ENCODE measurements at regions not wholly inside any gene's neighbourhood (a gene's known extent, or its start where the extent isn't known, plus 50 kb on each side); places are given as distances from the start of the nearest gene placed in this dataset.
"Not testable (repeated sequence)": the region's sequence is repeated elsewhere in the genome, so short reads cannot be mapped to it uniquely, and the experiment has no call there.

DNA sequence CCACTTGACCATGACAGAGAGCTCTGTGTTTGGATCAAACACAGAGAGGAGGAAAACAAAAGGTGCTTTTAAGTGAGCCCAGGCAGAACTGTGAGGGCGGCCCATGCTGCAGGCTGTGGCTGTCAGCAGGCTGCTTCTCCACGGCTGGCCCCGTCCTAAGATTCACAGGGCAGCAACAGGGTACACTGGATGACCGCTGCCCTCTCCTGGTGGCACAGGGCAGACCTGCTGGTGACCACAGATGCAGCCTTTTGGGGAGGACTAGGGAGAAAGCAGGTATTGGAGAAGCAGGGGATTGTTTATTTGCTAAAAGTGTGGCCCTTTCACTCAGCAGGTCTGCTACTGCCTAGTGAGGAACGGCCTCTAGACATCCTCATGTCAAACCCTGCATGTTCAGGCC, 183.7 kb downstream of the ADRA2C start:
- H3K27ac ChIP-seq (ENCODE audit: low read depth, low read length, poor library complexity, severe bottlenecking); H3K4me3 ChIP-seq (ENCODE audit: low read depth, low read length, poor library complexity, severe bottlenecking); intact Hi-C loops (cut with micrococcal nuclease; ENCODE audit: unreplicated experiment); CTCF ChIA-PET; H3K36me3 ChIP-seq (ENCODE audit: insufficient read depth, low read length, poor library complexity, severe bottlenecking); H3K4me1 ChIP-seq (ENCODE audit: insufficient read depth, low read length, poor library complexity, severe bottlenecking); H3K9me3 ChIP-seq (ENCODE audit: low read depth, low read length, poor library complexity, severe bottlenecking); BruUV-seq (replicated peaks); H3K27me3 ChIP-seq (replicated peaks; ENCODE audit: insufficient read depth, low read depth, low read length, poor library complexity); POLR2A ChIA-PET (ENCODE audit: low non-redundant PET): not testable (repeated sequence)
- TF ChIP-seq CTCF (conservative IDR thresholded peaks at IDR 0.05; ENCODE audit: low read depth, low read length): peak; percentile 23; the same call in 1 of the 2 replicates
- DNase-seq (ENCODE audit: low spot score): peak; percentile 14

DNA sequence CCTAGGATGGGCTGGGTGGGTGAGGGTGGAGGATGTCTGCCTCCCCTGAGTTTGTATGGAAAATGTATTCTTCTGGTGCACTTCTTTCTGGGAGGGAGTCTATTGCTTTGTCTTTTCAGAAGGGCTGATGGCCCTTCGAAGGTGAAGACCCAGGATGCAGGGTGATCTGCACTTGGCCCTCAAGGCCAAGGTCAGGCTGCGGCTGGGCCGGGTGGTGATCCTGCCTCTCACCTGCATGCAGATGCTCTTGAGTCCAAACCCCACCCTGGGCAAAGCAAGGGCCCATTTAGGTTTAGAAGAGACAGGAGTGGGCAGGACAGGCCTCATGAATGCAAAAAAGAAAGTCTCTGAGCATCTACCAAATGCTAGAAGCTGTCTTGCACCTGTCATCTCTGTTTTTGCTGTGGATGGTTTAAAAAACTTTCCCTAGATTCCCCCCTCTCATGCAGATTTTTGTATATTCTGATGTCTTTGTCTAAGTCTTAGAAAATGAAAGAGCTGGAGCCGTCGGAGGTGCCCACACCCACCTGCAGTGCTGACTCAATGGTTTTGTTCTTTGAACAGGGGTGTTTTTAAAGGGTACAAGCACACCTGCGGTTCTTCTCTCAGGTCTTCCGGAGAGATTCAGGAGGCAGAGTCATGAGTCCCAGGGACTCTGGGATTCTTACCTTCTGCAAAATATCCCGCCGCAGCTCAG, 186.4 kb downstream of the ADRA2C start:
- H3K36me3 ChIP-seq (ENCODE audit: insufficient read depth, low read length, poor library complexity, severe bottlenecking); BruUV-seq (replicated peaks); CTCF ChIA-PET; H3K4me1 ChIP-seq (ENCODE audit: insufficient read depth, low read length, poor library complexity, severe bottlenecking); H3K9me3 ChIP-seq (ENCODE audit: low read depth, low read length, poor library complexity, severe bottlenecking); H3K4me3 ChIP-seq (ENCODE audit: low read depth, low read length, poor library complexity, severe bottlenecking); POLR2A ChIA-PET (ENCODE audit: low non-redundant PET); DNase-seq (ENCODE audit: low spot score); intact Hi-C loops (cut with micrococcal nuclease; ENCODE audit: unreplicated experiment); H3K27ac ChIP-seq (ENCODE audit: low read depth, low read length, poor library complexity, severe bottlenecking); H3K27me3 ChIP-seq (replicated peaks; ENCODE audit: insufficient read depth, low read depth, low read length, poor library complexity): not testable (repeated sequence)

DNA sequence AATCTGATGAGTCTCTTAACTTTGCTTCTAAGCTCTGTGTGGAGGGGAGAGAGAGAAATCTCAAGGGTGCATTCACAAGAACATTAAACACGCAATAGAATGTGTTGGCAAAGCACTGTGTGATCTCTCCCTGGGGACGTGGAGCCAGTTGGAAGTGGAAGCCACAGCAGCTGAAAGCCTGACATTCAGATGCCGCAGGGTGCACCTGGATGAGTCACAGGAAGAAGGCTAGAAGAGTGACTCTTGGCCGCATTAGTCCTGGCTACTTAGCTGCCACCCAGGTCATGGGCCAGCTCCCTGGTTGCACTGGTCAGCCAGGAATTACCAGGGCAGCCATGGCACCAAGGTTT, 186.9 kb downstream of the ADRA2C start:
- intact Hi-C loops (cut with micrococcal nuclease; ENCODE audit: unreplicated experiment); H3K27ac ChIP-seq (ENCODE audit: low read depth, low read length, poor library complexity, severe bottlenecking); BruUV-seq (replicated peaks): not testable (repeated sequence)

DNA sequence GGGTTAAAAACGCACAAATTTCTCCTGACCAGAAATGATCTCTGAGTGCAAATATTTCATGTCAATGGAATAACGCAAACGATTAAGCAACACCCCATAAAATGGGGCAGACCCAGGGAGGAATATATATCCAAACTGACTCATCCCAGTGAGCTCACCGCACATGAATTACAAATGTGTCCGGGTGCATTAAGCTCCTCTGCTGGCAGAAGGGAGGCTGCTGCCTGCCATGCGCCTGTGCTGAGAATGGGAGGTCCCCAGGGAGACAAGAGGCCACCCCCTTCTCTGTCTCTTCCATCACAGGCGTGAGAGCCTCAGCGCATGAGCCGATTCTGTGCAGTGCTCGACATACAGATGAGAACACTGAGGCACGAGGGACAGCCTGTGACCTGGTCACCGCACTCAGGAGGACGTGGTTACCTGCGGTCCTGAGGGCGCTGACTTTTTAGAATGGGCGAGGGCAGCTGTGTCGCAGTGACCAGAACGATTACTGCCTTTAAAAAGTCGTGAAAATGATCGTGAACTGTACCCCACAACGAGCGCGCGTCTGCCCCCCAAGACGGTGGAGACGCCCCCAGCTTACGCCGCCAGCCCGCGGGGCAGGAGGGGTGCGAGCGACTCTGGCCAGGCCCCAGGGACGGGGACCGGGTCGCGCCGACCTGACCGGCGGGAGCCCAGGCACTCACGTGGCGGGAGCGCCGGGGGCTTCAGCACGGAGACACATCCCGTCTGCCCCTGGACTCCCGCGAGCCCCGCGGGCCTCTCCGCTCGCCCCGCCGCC, 188.5 kb downstream of the ADRA2C start:
- POLR2A ChIA-PET (ENCODE audit: low non-redundant PET); H3K36me3 ChIP-seq (ENCODE audit: insufficient read depth, low read length, poor library complexity, severe bottlenecking); intact Hi-C loops (cut with micrococcal nuclease; ENCODE audit: unreplicated experiment); H3K9me3 ChIP-seq (ENCODE audit: low read depth, low read length, poor library complexity, severe bottlenecking); H3K27me3 ChIP-seq (replicated peaks; ENCODE audit: insufficient read depth, low read depth, low read length, poor library complexity); H3K4me1 ChIP-seq (ENCODE audit: insufficient read depth, low read length, poor library complexity, severe bottlenecking): not testable (repeated sequence)
- CTCF ChIA-PET: interaction anchor here (1.0 kb wide), 1 partner anchor 12 kb away, joined by 4 read pairs; no protein-coding TSS in a partner anchor
- peak overlapping the region; percentile 87 for H3K27ac ChIP-seq (ENCODE audit: low read depth, low read length, poor library complexity, severe bottlenecking)
- H3K4me3 ChIP-seq (ENCODE audit: low read depth, low read length, poor library complexity, severe bottlenecking): peak overlapping the region; percentile 62
- TSS peak; percentile 53 for BruUV-seq (replicated peaks)
- DNase-seq (ENCODE audit: low spot score): peak; percentile 96

More for the DNA sequence above, 186.9 kb downstream of the ADRA2C start:
- peak; percentile 44 for DNase-seq (ENCODE audit: low spot score)
- H3K9me3 ChIP-seq (ENCODE audit: low read depth, low read length, poor library complexity, severe bottlenecking); CTCF ChIA-PET; H3K36me3 ChIP-seq (ENCODE audit: insufficient read depth, low read length, poor library complexity, severe bottlenecking); POLR2A ChIA-PET (ENCODE audit: low non-redundant PET); H3K4me3 ChIP-seq (ENCODE audit: low read depth, low read length, poor library complexity, severe bottlenecking); H3K27me3 ChIP-seq (replicated peaks; ENCODE audit: insufficient read depth, low read depth, low read length, poor library complexity); H3K4me1 ChIP-seq (ENCODE audit: insufficient read depth, low read length, poor library complexity, severe bottlenecking): not testable (repeated sequence)

- H3K27me3 ChIP-seq (replicated peaks; ENCODE audit: insufficient read depth, low read depth, low read length, poor library complexity); intact Hi-C loops (cut with micrococcal nuclease; ENCODE audit: unreplicated experiment); H3K9me3 ChIP-seq (ENCODE audit: low read depth, low read length, poor library complexity, severe bottlenecking); POLR2A ChIA-PET (ENCODE audit: low non-redundant PET); BruUV-seq (replicated peaks); CTCF ChIA-PET; H3K4me1 ChIP-seq (ENCODE audit: insufficient read depth, low read length, poor library complexity, severe bottlenecking); H3K36me3 ChIP-seq (ENCODE audit: insufficient read depth, low read length, poor library complexity, severe bottlenecking): not testable (repeated sequence)
- peak overlapping the region; percentile 87 for H3K27ac ChIP-seq (ENCODE audit: low read depth, low read length, poor library complexity, severe bottlenecking)
- DNase-seq (ENCODE audit: low spot score): peak; percentile 98
- H3K4me3 ChIP-seq (ENCODE audit: low read depth, low read length, poor library complexity, severe bottlenecking): peak overlapping the region; percentile 62
These were observed 189.4 kb downstream of the ADRA2C start for GRCh38 chr4:3955321-3956164.

DNA sequence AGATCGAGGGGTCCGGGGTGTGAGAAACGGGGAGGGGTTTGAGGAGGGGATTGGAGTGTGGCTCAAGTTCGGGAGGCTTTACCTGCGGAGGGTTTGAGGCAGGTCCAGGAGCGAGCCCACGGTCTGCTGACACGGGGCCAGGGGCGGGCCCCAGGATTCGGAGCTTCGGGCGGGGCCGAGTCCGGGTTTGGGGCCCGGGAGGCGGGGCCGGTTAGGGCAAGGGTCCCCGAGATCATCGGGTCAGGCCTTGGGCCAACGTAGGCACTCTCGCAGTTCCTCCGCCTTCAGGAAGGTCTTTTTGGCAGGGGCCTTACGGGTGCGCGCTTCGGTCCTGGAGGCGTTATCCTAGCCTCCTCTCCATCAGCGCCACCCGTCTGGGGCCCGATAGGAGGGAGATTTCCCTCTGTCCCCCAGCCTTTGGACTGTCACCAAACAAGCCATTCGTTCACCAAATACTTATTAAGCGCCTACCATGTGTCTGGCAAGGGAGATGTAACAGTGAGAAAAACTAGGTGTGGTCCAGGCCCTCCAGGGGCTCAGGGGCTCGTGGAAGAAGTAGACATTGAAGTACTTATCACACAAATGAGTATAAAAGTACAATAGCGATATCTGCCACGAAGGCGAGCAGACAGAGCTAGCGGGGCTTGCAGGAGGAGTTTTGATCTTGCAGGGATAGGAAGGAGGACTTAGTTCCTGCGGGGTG, 190.1 kb downstream of the ADRA2C start:
- Histone ChIP-seq H3K27ac (ENCODE audit: low read depth, low read length, poor library complexity, severe bottlenecking) (peak overlapping the region; percentile 87), H3K4me3 (ENCODE audit: low read depth, low read length, poor library complexity, severe bottlenecking) (peak overlapping the region; percentile 62)
- BruUV-seq (replicated peaks); H3K4me1 ChIP-seq (ENCODE audit: insufficient read depth, low read length, poor library complexity, severe bottlenecking); DNase-seq (ENCODE audit: low spot score); intact Hi-C loops (cut with micrococcal nuclease; ENCODE audit: unreplicated experiment); H3K9me3 ChIP-seq (ENCODE audit: low read depth, low read length, poor library complexity, severe bottlenecking); POLR2A ChIA-PET (ENCODE audit: low non-redundant PET); H3K27me3 ChIP-seq (replicated peaks; ENCODE audit: insufficient read depth, low read depth, low read length, poor library complexity); H3K36me3 ChIP-seq (ENCODE audit: insufficient read depth, low read length, poor library complexity, severe bottlenecking); CTCF ChIA-PET: not testable (repeated sequence)

Data from A673 (cell line).